MM.1S (cell line): ENCODE measurements at regions not wholly inside any gene's neighbourhood (a gene's known extent, or its start where the extent isn't known, plus 50 kb on each side); places are given as distances from the start of the nearest gene placed in this dataset.

Experiments
- CTCF ChIP-seq: fragments of 300-600 bp; sonication (generic); IDR thresholded peaks from 2 replicates; pipeline ENCODE4 v1.5.1; 2016; ENCODE audit warnings: antibody characterized with exemption, low read length, mixed read lengths
- EZH2phosphoT487 ChIP-seq: fragments of 300-600 bp; sonication (generic); IDR thresholded peaks from 2 replicates; pipeline ENCODE4 v1.6.1; 2018; ENCODE audit warnings: antibody characterized with exemption, low read length

DNA sequence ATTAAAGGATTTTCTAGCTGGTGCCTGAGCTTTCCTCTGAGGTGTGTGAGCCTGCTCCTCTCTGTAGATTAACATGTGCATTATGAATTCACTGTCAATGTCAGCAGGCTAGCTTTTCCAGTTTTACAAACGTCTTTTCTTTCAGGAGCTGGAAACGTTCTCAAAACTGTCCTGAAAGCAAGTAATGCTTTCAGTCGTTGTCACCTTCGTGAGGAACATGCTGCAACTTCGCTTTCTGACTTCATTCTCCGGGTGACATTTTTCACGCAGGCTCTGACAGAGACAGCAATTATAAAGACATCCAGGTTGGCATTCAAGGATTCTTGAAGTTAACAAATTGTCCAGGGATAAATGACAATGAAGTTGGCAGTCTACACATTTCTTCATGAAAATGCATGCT lies 671.5 kb downstream of the DHX35 start:
- TF ChIP-seq CTCF (no peak), EZH2phosphoT487 (no peak)
